ENCODE measurements at regions not wholly inside any gene's neighbourhood (a gene's known extent, or its start where the extent isn't known, plus 50 kb on each side); places are given as distances from the start of the nearest gene placed in this dataset.

DNA sequence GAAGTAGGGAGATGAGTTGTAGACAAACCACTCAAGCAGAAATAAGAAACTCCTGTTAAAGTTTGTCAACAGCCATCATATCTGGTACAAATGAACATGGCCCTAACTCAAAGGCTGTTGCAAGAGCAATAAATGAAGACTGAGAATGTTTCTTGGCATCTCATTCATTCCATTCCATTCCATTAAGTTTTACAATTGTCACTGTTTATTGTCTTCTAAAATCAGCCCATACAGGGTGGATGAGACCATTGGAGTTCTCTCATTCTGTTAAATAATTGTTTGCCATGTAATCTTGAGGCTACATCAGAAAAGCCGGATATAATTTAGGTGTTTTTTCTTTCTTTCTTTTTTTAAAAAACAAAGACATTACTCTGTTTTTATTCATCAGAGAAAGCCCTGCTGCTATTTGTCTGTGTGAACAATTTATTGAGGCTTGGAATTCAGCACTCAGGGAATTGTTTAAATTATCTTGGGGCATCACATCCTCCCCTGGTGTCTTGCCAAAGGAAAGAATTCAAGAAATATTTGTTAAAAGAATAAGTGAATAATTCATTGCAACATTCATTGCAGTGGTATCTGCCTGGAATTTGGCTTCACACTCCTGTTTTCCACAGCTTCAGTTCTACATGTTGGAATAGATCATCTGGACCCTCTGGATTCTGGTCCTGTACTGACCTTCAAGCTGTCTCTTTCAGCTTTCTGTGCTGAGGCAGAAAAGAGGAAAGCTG lies 604.5 kb downstream of the PLPP3 start:
- TF ChIP-seq POLR2A (IDR thresholded peaks at IDR 0.05) (no peak), CTCF (IDR thresholded peaks at IDR 0.05) (no peak), EP300 (IDR thresholded peaks at IDR 0.05; ENCODE audit: low read depth) (no peak)
